Ovary (tissue), 7 donors: ENCODE measurements at regions not wholly inside any gene's neighbourhood (a gene's known extent, or its start where the extent isn't known, plus 50 kb on each side); places are given as distances from the start of the nearest gene placed in this dataset.

Experiments
- DNase-seq, 5 donors: peaks; one replicate each; pipeline ENCODE4 v3.0.0-alpha.2; 2019 to 2020
- H3K27ac ChIP-seq, 2 donors: fragments of 200-600 bp; one replicate each; pipeline versions ENCODE4 v1.5.1 to v1.8.0; 2019 to 2022
- H3K27me3 ChIP-seq: fragments of 200-600 bp; one replicate; pipeline ENCODE4 v1.8.0; 2022
- H3K36me3 ChIP-seq: fragments of 200-600 bp; sonication (generic); one replicate; pipeline ENCODE4 v1.5.1; 2019
- H3K4me1 ChIP-seq: one replicate; pipeline ENCODE4 v1.8.1; 2013; ENCODE audit warnings: mild to moderate bottlenecking, moderate library complexity; ENCODE audit not compliant: insufficient read depth
- H3K4me3 ChIP-seq: fragments of 200-600 bp; sonication (generic); one replicate; pipeline ENCODE4 v1.5.1; 2017
- H3K9me3 ChIP-seq, 2 donors: fragments of 200-600 bp in 1 of 2; sonication (generic) in 1 of 2; one replicate each; pipeline versions ENCODE4 v1.5.1 to v1.8.1; 2013 to 2019; ENCODE audit warnings: mild to moderate bottlenecking in 1 of 2, moderate library complexity in 1 of 2
- CTCF ChIP-seq, 3 donors: fragments of 450-650 bp in 2 of 3; fragments of 200-600 bp in 1 of 3; IDR thresholded peaks; one replicate each; pipeline versions ENCODE4 v1.5.1 to v1.8.0; 2016 to 2022; ENCODE audit warnings: antibody characterized with exemption in 3 of 3, mild to moderate bottlenecking in 1 of 3
- EP300 ChIP-seq: sonication (generic); formaldehyde crosslinking; IDR thresholded peaks from one replicate; pipeline ENCODE4 v1.6.1; 2017; ENCODE audit warnings: antibody characterized with exemption
- POLR2A ChIP-seq: fragments of 450-650 bp; IDR thresholded peaks from one replicate; pipeline ENCODE4 v1.6.1; 2017; ENCODE audit warnings: antibody characterized with exemption, mild to moderate bottlenecking, moderate library complexity
- WGBS, 3 donors: extraction: QIAGEN DNeasy Blood & Tissue Kit in 1 of 3; methylation state at CpG; one replicate each; pipeline versions ENCODE4 v1.1.5 to v1.1.7; 2013 to 2017; 5-methylcytosine and 5-hydroxymethylcytosine counted together
- intact Hi-C, 4 donors: fragments of 100-400 bp; cut with DNase I; formaldehyde crosslinking; loops; one replicate each; pipeline versions ENCODE4 v1.11.0 to v1.15.1; 2022 to 2023
- donor health status: DM: no; HTN: no; CAD: no; lungs with moderate emphysema.
- donor health status: DM: no; HTN: no; CAD: no.
- donor health status: Bipolar disorder and iron deficiency.
- donor health status: DM: no; HTN: no; CAD: no.
- donor health status: DM: yes; HTN: yes; CAD: no.

- H3K9me3 ChIP-seq: no peaks in the 10 kb centered on the region
- H3K27me3 ChIP-seq: no peaks in the 10 kb centered on the region
- intact Hi-C loops: no loop called here
- no peak overlapping the region for H3K4me3 ChIP-seq
- no peak for DNase-seq
- H3K36me3 ChIP-seq: no peaks in the 10 kb centered on the region
- no peaks in the 10 kb centered on the region for H3K4me1 ChIP-seq
- WGBS, 3 donors: 63 to 80% (median 64%) methylated on average over 5 of the region's 5 CpGs
- no peak overlapping the region for H3K27ac ChIP-seq
- TF ChIP-seq EP300 (no peak), POLR2A (no peak), CTCF (IDR thresholded peaks at IDR 0.05) (no peak)
These were observed 88.6 kb upstream of the NLRP1 start for GRCh38 chr17:5672815-5673430.

GRCh38 chr17:5675625-5676421, 91.5 kb upstream of the NLRP1 start:
- no peaks in the 10 kb centered on the region for H3K36me3 ChIP-seq
- 17 to 25% (median 23%) methylated on average over 6 of the region's 6 CpGs for WGBS, 3 donors
- H3K4me3 ChIP-seq: no peak overlapping the region
- H3K4me1 ChIP-seq: no peaks in the 10 kb centered on the region
- no peaks in the 10 kb centered on the region for H3K9me3 ChIP-seq
- intact Hi-C loops: no loop called here
- no peak for DNase-seq
- no peak overlapping the region for H3K27ac ChIP-seq
- no peaks in the 10 kb centered on the region for H3K27me3 ChIP-seq
- no peak for TF ChIP-seq EP300
- no peak for TF ChIP-seq POLR2A
- no peak for TF ChIP-seq CTCF (IDR thresholded peaks at IDR 0.05)

- 42 to 57% (median 50%) methylated on average over 1 of the region's 1 CpG for WGBS, 3 donors
- Histone ChIP-seq H3K36me3 (no peaks in the 10 kb centered on the region), H3K27ac (no peak overlapping the region), H3K27me3 (no peaks in the 10 kb centered on the region), H3K9me3 (no peaks in the 10 kb centered on the region), H3K4me1 (no peaks in the 10 kb centered on the region), H3K4me3 (no peak overlapping the region)
- intact Hi-C loops: no loop called here
- TF ChIP-seq EP300: no peak
- no peak for TF ChIP-seq POLR2A
- TF ChIP-seq CTCF (IDR thresholded peaks at IDR 0.05): no peak
- DNase-seq: no peak
These were observed 93.3 kb upstream of the NLRP1 start for GRCh38 chr17:5677620-5678019.

- no peak for TF ChIP-seq POLR2A
- no peak for TF ChIP-seq CTCF (IDR thresholded peaks at IDR 0.05)
- no peak for TF ChIP-seq EP300
- no peaks in the 10 kb centered on the region for H3K9me3 ChIP-seq
- H3K27ac ChIP-seq: no peak overlapping the region
- H3K4me1 ChIP-seq: no peaks in the 10 kb centered on the region
- intact Hi-C loops: no loop called here
- WGBS, 3 donors: 73 to 74% (median 73%) methylated on average over 4 of the region's 4 CpGs
- H3K27me3 ChIP-seq: no peaks in the 10 kb centered on the region
- H3K36me3 ChIP-seq: no peaks in the 10 kb centered on the region
- no peak for DNase-seq
- no peak overlapping the region for H3K4me3 ChIP-seq
These were observed 93.9 kb upstream of the NLRP1 start for GRCh38 chr17:5678171-5678570.
